ENCODE measurements at regions not wholly inside any gene's neighbourhood (a gene's known extent, or its start where the extent isn't known, plus 50 kb on each side); places are given as distances from the start of the nearest gene placed in this dataset.

GRCh38 chr5:82833277-82833676 is 243.9 kb downstream of the TMEM167A start:
- TF ChIP-seq POLR2AphosphoS5 (IDR thresholded peaks at IDR 0.05; ENCODE audit: low read depth, low read length) (no peak), TAF1 (IDR thresholded peaks at IDR 0.05; ENCODE audit: low read depth, low read length) (no peak)
